SK-N-SH treated with all-trans-retinoic acid at 6 μM for 48 hours (cell line): ENCODE measurements at regions not wholly inside any gene's neighbourhood (a gene's known extent, or its start where the extent isn't known, plus 50 kb on each side); places are given as distances from the start of the nearest gene placed in this dataset.

Source experiments
- ATAC-seq: fragments of 200-7000 bp; cut with Tn5 transposase; 3 replicates; pipeline ENCODE4 v1.9.1; 2020; ENCODE audit warnings: mild to moderate bottlenecking, moderate library complexity
- BACH2 ChIP-seq: fragments of 250-450 bp; sonication (Bioruptor Pico); IDR thresholded peaks from 2 replicates; pipeline ENCODE4 v1.9.0; 2021; ENCODE audit warnings: mild to moderate bottlenecking, borderline replicate concordance
- CREB5 ChIP-seq: fragments of 250-450 bp; sonication (Bioruptor Pico); IDR thresholded peaks from 2 replicates; pipeline ENCODE4 v1.5.1; 2020; ENCODE audit warnings: low read depth, mild to moderate bottlenecking, moderate library complexity
- CSDC2 ChIP-seq: fragments of 250-450 bp; sonication (Bioruptor Pico); IDR thresholded peaks from 2 replicates; pipeline ENCODE4 v1.5.0; 2020; ENCODE audit warnings: mild to moderate bottlenecking, moderate library complexity
- CSRNP3 ChIP-seq: fragments of 250-450 bp; sonication (Bioruptor Pico); IDR thresholded peaks from 2 replicates; pipeline ENCODE4 v1.5.1; 2021; ENCODE audit warnings: mild to moderate bottlenecking, moderate library complexity
- ESRRG ChIP-seq: fragments of 250-450 bp; sonication (Bioruptor Pico); IDR thresholded peaks from 2 replicates; pipeline ENCODE4 v1.6.1; 2021; ENCODE audit warnings: mild to moderate bottlenecking
- ISL1 ChIP-seq: fragments of 250-450 bp; sonication (Bioruptor Pico); IDR thresholded peaks from 2 replicates; pipeline ENCODE4 v2.1.2; 2022; ENCODE audit warnings: mild to moderate bottlenecking, moderate library complexity
- OSR1 ChIP-seq: fragments of 250-450 bp; sonication (Bioruptor Pico); IDR thresholded peaks from 2 replicates; pipeline ENCODE4 v1.8.0; 2022; ENCODE audit warnings: moderate library complexity, mild to moderate bottlenecking, inconsistent platforms
- PATZ1 ChIP-seq: fragments of 250-450 bp; sonication (Bioruptor Pico); IDR thresholded peaks from 2 replicates; pipeline ENCODE4 v1.8.0; 2020; ENCODE audit warnings: mild to moderate bottlenecking, moderate library complexity, borderline replicate concordance
- PPARA ChIP-seq: fragments of 250-450 bp; sonication (Bioruptor Pico); IDR thresholded peaks from 2 replicates; pipeline ENCODE4 v1.5.0; 2020; ENCODE audit warnings: mild to moderate bottlenecking, borderline replicate concordance
- SNAI2 ChIP-seq: fragments of 250-450 bp; sonication (Bioruptor Pico); IDR thresholded peaks from 2 replicates; pipeline ENCODE4 v1.5.0; 2020; ENCODE audit warnings: mild to moderate bottlenecking, moderate library complexity
- TOX ChIP-seq: fragments of 250-450 bp; sonication (Bioruptor Pico); IDR thresholded peaks from 2 replicates; pipeline ENCODE4 v1.8.0; 2021; ENCODE audit warnings: mild to moderate bottlenecking, moderate library complexity, borderline replicate concordance
- ZC3H10 ChIP-seq: fragments of 250-450 bp; sonication (Bioruptor Pico); IDR thresholded peaks from 2 replicates; pipeline ENCODE4 v1.5.1; 2021; ENCODE audit warnings: mild to moderate bottlenecking, moderate library complexity
- ZFP30 ChIP-seq: fragments of 450-650 bp; formaldehyde crosslinking; IDR thresholded peaks from 2 replicates; pipeline ENCODE4 v1.5.0; 2022; ENCODE audit warnings: mild to moderate bottlenecking, moderate library complexity
- ZNF70 ChIP-seq: fragments of 450-650 bp; formaldehyde crosslinking; IDR thresholded peaks from 2 replicates; pipeline ENCODE4 v1.5.0; 2020; ENCODE audit warnings: mild to moderate bottlenecking, moderate library complexity
- ZNF8 ChIP-seq: fragments of 450-650 bp; formaldehyde crosslinking; IDR thresholded peaks from 2 replicates; pipeline ENCODE4 v1.5.0; 2020; ENCODE audit warnings: mild to moderate bottlenecking, moderate library complexity

GRCh38 chr11:45092404-45092785 is 54.0 kb upstream of the PRDM11 start (continued):
- no peak for TF ChIP-seq CREB5
- TF ChIP-seq PATZ1 (CRISPR knock-in tag), result no peak
- no peak for TF ChIP-seq ZFP30 (CRISPR knock-in tag)
- no peak for TF ChIP-seq BACH2
- TF ChIP-seq SNAI2 (CRISPR knock-in tag), result no peak
- TF ChIP-seq CSRNP3 (CRISPR knock-in tag), result no peak
- no peak for TF ChIP-seq CSDC2 (CRISPR knock-in tag)
- no peak for TF ChIP-seq ZC3H10 (CRISPR knock-in tag)
- TF ChIP-seq PPARA (CRISPR knock-in tag), result no peak

GRCh38 chr11:45092901-45093760 is 53.3 kb upstream of the PRDM11 start:
- TF ChIP-seq CSDC2 (CRISPR knock-in tag) (no peak), ISL1 (CRISPR knock-in tag) (no peak), ZNF8 (CRISPR knock-in tag) (no peak), ZNF70 (CRISPR knock-in tag) (no peak), PATZ1 (CRISPR knock-in tag) (no peak), CSRNP3 (CRISPR knock-in tag) (no peak)
- ATAC-seq, result no peak; the same call in 1 of the 3 replicates

- TF ChIP-seq ESRRG (no peak), SNAI2 (CRISPR knock-in tag) (no peak), CREB5 (no peak), PATZ1 (CRISPR knock-in tag) (no peak), TOX (no peak), OSR1 (CRISPR knock-in tag) (no peak)
Measured at GRCh38 chr11:45093761-45094455, 52.5 kb upstream of the PRDM11 start.

More at GRCh38 chr11:45093761-45094455, 52.5 kb upstream of the PRDM11 start:
- ATAC-seq, result no peak
